Astrocyte of the hippocampus (primary cell): ENCODE measurements at regions not wholly inside any gene's neighbourhood (a gene's known extent, or its start where the extent isn't known, plus 50 kb on each side); places are given as distances from the start of the nearest gene placed in this dataset.

Source experiments
- DNase-seq: peaks from one replicate; pipeline ENCODE4 v3.0.0; 2011; ENCODE audit warnings: low read depth, low spot score

- no peak for DNase-seq
These were observed 55.0 kb upstream of the PHACTR1 start for GRCh38 chr6:12661432-12662089.
